ENCODE measurements at regions not wholly inside any gene's neighbourhood (a gene's known extent, or its start where the extent isn't known, plus 50 kb on each side); places are given as distances from the start of the nearest gene placed in this dataset.

DNA sequence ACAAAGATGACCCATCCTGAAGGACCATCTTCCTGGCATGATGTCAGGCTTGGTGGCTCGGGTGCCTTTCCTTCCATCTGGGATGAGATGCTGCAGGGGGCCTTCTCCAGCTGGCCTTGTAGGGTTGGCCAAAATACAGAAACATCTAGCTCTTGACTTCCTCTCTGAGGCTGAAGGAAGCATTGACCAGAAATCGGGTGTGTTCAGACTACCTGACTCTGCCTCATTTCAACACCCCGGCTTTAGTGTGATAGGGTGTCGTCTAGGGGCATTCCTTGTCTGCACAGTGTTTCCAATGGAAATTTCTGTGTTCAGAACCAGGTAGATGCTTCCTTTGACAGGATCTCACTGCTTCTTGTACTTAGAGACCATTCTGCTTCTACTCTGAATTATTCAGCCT, 115.7 kb upstream of the SPRED2 start:
- TF ChIP-seq, protein P1, sequence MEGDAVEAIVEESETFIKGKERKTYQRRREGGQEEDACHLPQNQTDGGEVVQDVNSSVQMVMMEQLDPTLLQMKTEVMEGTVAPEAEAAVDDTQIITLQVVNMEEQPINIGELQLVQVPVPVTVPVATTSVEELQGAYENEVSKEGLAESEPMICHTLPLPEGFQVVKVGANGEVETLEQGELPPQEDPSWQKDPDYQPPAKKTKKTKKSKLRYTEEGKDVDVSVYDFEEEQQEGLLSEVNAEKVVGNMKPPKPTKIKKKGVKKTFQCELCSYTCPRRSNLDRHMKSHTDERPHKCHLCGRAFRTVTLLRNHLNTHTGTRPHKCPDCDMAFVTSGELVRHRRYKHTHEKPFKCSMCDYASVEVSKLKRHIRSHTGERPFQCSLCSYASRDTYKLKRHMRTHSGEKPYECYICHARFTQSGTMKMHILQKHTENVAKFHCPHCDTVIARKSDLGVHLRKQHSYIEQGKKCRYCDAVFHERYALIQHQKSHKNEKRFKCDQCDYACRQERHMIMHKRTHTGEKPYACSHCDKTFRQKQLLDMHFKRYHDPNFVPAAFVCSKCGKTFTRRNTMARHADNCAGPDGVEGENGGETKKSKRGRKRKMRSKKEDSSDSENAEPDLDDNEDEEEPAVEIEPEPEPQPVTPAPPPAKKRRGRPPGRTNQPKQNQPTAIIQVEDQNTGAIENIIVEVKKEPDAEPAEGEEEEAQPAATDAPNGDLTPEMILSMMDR (IDR thresholded peaks at IDR 0.05; ENCODE audit: borderline replicate concordance, extremely low read depth, low read length, poor library complexity, severe bottlenecking): no peak
- TF ChIP-seq EZH2 (IDR thresholded peaks at IDR 0.05; ENCODE audit: borderline replicate concordance, low read depth, low read length, severe bottlenecking): no peak
